ENCODE measurements at regions not wholly inside any gene's neighbourhood (a gene's known extent, or its start where the extent isn't known, plus 50 kb on each side); places are given as distances from the start of the nearest gene placed in this dataset.

GRCh38 chr3:161748049-161748448, 251.4 kb downstream of the OTOL1 start:
- TF ChIP-seq POLR2A (IDR thresholded peaks at IDR 0.05) (no peak), EP300 (IDR thresholded peaks at IDR 0.05) (no peak)
- TF ChIP-seq, protein P1, sequence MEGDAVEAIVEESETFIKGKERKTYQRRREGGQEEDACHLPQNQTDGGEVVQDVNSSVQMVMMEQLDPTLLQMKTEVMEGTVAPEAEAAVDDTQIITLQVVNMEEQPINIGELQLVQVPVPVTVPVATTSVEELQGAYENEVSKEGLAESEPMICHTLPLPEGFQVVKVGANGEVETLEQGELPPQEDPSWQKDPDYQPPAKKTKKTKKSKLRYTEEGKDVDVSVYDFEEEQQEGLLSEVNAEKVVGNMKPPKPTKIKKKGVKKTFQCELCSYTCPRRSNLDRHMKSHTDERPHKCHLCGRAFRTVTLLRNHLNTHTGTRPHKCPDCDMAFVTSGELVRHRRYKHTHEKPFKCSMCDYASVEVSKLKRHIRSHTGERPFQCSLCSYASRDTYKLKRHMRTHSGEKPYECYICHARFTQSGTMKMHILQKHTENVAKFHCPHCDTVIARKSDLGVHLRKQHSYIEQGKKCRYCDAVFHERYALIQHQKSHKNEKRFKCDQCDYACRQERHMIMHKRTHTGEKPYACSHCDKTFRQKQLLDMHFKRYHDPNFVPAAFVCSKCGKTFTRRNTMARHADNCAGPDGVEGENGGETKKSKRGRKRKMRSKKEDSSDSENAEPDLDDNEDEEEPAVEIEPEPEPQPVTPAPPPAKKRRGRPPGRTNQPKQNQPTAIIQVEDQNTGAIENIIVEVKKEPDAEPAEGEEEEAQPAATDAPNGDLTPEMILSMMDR (IDR thresholded peaks at IDR 0.05): no peak

Data from tibial nerve (tissue), 4 donors.